Prostate gland (tissue), 2 donors: ENCODE measurements at regions not wholly inside any gene's neighbourhood (a gene's known extent, or its start where the extent isn't known, plus 50 kb on each side); places are given as distances from the start of the nearest gene placed in this dataset.

Experiments used
- DNase-seq: peaks from one replicate; pipeline ENCODE4 v3.0.0-alpha.2; 2019; ENCODE audit warnings: low spot score
- H3K27ac ChIP-seq, 2 donors: fragments of 200-600 bp; sonication (generic); 2 replicates each; pipeline ENCODE4 v1.5.1; 2017 to 2019
- H3K27me3 ChIP-seq: fragments of 200-600 bp; sonication (generic); replicated peaks from 2 replicates; pipeline ENCODE4 v1.5.1; 2019; ENCODE audit not compliant: insufficient read depth
- H3K36me3 ChIP-seq, 2 donors: fragments of 200-600 bp; sonication (generic); 1 replicate in 1 of 2; 2 replicates in 1 of 2; pipeline versions ENCODE4 v1.5.1 to v1.8.1; 2017 to 2019
- H3K4me1 ChIP-seq: fragments of 200-600 bp; sonication (generic); replicated peaks from 2 replicates; pipeline ENCODE4 v1.5.1; 2019
- H3K4me3 ChIP-seq, 2 donors: fragments of 200-600 bp; sonication (generic); 2 replicates each; pipeline ENCODE4 v1.5.1; 2017 to 2019
- H3K9me3 ChIP-seq: fragments of 200-600 bp; sonication (generic); 2 replicates; pipeline ENCODE4 v1.5.1; 2017
- CTCF ChIP-seq, 4 experiments: fragments of 200-600 bp in 2 of 4; fragments of 450-650 bp in 2 of 4; sonication (generic) in 2 of 4; IDR thresholded peaks; 1 replicate in 3 of 4; 2 replicates in 1 of 4; pipeline ENCODE4 v1.5.1; 2016 to 2019; ENCODE audit warnings: antibody characterized with exemption in 4 of 4, mild to moderate bottlenecking in 2 of 4, moderate library complexity in 2 of 4
- POLR2A ChIP-seq: fragments of 450-650 bp; IDR thresholded peaks from one replicate; pipeline ENCODE4 v1.6.1; 2016; ENCODE audit warnings: antibody characterized with exemption, mild to moderate bottlenecking
- POLR2AphosphoS5 ChIP-seq: sonication (generic); formaldehyde crosslinking; IDR thresholded peaks from one replicate; pipeline ENCODE4 v1.6.1; 2017; ENCODE audit warnings: antibody characterized with exemption
- WGBS: methylation state at CpG from one replicate; pipeline ENCODE4 v1.1.5; 2018; 5-methylcytosine and 5-hydroxymethylcytosine counted together
- intact Hi-C: fragments of 100-400 bp; cut with DNase I; formaldehyde crosslinking; loops from one replicate; pipeline ENCODE4 v1.14.2; 2022

GRCh38 chr10:60615541-60615940 lies 162.7 kb upstream of the CDK1 start:
- H3K4me1 ChIP-seq = no peaks in the 10 kb centered on the region
- no peaks in the 10 kb centered on the region for H3K9me3 ChIP-seq
- no peak overlapping the region for H3K27ac ChIP-seq
- no peak for DNase-seq
- H3K27me3 ChIP-seq = no peaks in the 10 kb centered on the region
- no peaks in the 10 kb centered on the region for H3K36me3 ChIP-seq
- whole genome bisulfite sequencing = 100% methylated on average over 1 of the region's 1 CpG
- intact Hi-C loops = no loop called here
- TF ChIP-seq POLR2AphosphoS5 = no peak
- TF ChIP-seq CTCF (IDR thresholded peaks at IDR 0.05) = no peak
- no peak for TF ChIP-seq POLR2A
- H3K4me3 ChIP-seq = no peak overlapping the region

- intact Hi-C loops = no loop called here
- Histone ChIP-seq H3K36me3 (no peaks in the 10 kb centered on the region), H3K4me1 (no peaks in the 10 kb centered on the region), H3K27me3 (no peaks in the 10 kb centered on the region), H3K4me3 (no peak overlapping the region), H3K9me3 (no peaks in the 10 kb centered on the region), H3K27ac (no peak overlapping the region)
- 79% methylated on average over 2 of the region's 2 CpGs for WGBS
- DNase-seq = no peak
- no peak for TF ChIP-seq CTCF (IDR thresholded peaks at IDR 0.05)
- no peak for TF ChIP-seq POLR2A
- no peak for TF ChIP-seq POLR2AphosphoS5
Measured at GRCh38 chr10:60614363-60614762, 163.9 kb upstream of the CDK1 start.

GRCh38 chr10:60613434-60613833 lies 164.8 kb upstream of the CDK1 start:
- no peak for DNase-seq
- Histone ChIP-seq H3K4me1 (no peaks in the 10 kb centered on the region), H3K27me3 (no peaks in the 10 kb centered on the region), H3K27ac (no peak overlapping the region), H3K4me3 (no peak overlapping the region), H3K9me3 (no peaks in the 10 kb centered on the region), H3K36me3 (no peaks in the 10 kb centered on the region)
- TF ChIP-seq POLR2AphosphoS5 (no peak), CTCF (IDR thresholded peaks at IDR 0.05) (no peak), POLR2A (no peak)
- intact Hi-C loops = no loop called here
- WGBS = 100% methylated on average over 2 of the region's 2 CpGs

GRCh38 chr10:60611291-60611747 lies 167.0 kb upstream of the CDK1 start:
- H3K4me1 ChIP-seq = no peaks in the 10 kb centered on the region
- DNase-seq = no peak
- no peaks in the 10 kb centered on the region for H3K9me3 ChIP-seq
- H3K27ac ChIP-seq = no peak overlapping the region
- WGBS = 71% methylated on average over 5 of the region's 5 CpGs
- no peak overlapping the region for H3K4me3 ChIP-seq
- no peaks in the 10 kb centered on the region for H3K27me3 ChIP-seq
- TF ChIP-seq POLR2A (no peak), CTCF (IDR thresholded peaks at IDR 0.05) (no peak), POLR2AphosphoS5 (no peak)
- H3K36me3 ChIP-seq = no peaks in the 10 kb centered on the region
- intact Hi-C loops = no loop called here

GRCh38 chr10:60607372-60607771 lies 170.9 kb upstream of the CDK1 start:
- Histone ChIP-seq H3K9me3 (no peaks in the 10 kb centered on the region), H3K27me3 (no peaks in the 10 kb centered on the region), H3K4me1 (no peaks in the 10 kb centered on the region), H3K27ac (no peak overlapping the region), H3K36me3 (no peaks in the 10 kb centered on the region), H3K4me3 (no peak overlapping the region)
- WGBS = 86% methylated on average over 3 of the region's 3 CpGs
- DNase-seq = no peak
- intact Hi-C loops = no loop called here
- TF ChIP-seq CTCF (IDR thresholded peaks at IDR 0.05) (no peak), POLR2A (no peak), POLR2AphosphoS5 (no peak)
